Endothelial cell of umbilical vein (primary cell): ENCODE measurements at regions not wholly inside any gene's neighbourhood (a gene's known extent, or its start where the extent isn't known, plus 50 kb on each side); places are given as distances from the start of the nearest gene placed in this dataset.

Experiments
- BruUV-seq: library from RNA; stranded (reverse); fragments of 400-500 nt; replicated peaks from 2 replicates; lab custom pipeline; 2021; lab: Mats Ljungman, UMichigan
- CTCF ChIA-PET: fragments of 300-600, 350-600 bp; sonication (Branson Sonifier 250); formaldehyde crosslinking; loops from one replicate; lab custom pipeline; 2021; ENCODE audit warnings: antibody characterized with exemption, inconsistent platforms; lab: Charles Lee
- POLR2A ChIA-PET: fragments of 300-600, 350-600 bp; sonication (Branson Sonifier 250); formaldehyde crosslinking; loops from one replicate; lab custom pipeline; 2021; ENCODE audit warnings: antibody characterized with exemption, inconsistent platforms; lab: Charles Lee
- DNase-seq: peaks from one replicate; pipeline ENCODE4 v3.0.0-alpha.2; 2011; ENCODE audit warnings: low read depth, low spot score
- FAIRE-seq: peaks from 2 replicates; lab custom pipeline; 2011; peaks lifted over from hg19 to GRCh38; lab: Jason Lieb, UNC
- H2AFZ ChIP-seq: 2 replicates; pipeline ENCODE4 v1.6.0; 2012; ENCODE audit warnings: low read depth, low read length, control low read depth, inconsistent platforms
- H3K27ac ChIP-seq: 2 replicates; pipeline ENCODE4 v1.5.1; 2011; ENCODE audit warnings: low read depth, mild to moderate bottlenecking, control low read depth, low read length, moderate library complexity; ENCODE audit not compliant: insufficient read depth
- H3K27me3 ChIP-seq, 2 experiments: 2 replicates each; pipeline versions ENCODE4 v1.6.0 to v1.6.1; 2011; ENCODE audit warnings: low read length in 2 of 2, mixed read lengths in 1 of 2; ENCODE audit not compliant: control insufficient read depth in 2 of 2, insufficient read depth in 2 of 2
- H3K36me3 ChIP-seq, 2 experiments: 2 replicates in 1 of 2; 3 replicates in 1 of 2; pipeline ENCODE4 v1.5.1; 2011; ENCODE audit warnings: low read length in 2 of 2, mild to moderate bottlenecking in 1 of 2, moderate library complexity in 1 of 2; ENCODE audit not compliant: control insufficient read depth in 2 of 2, insufficient read depth in 2 of 2; ENCODE audit errors: extremely low read depth in 1 of 2
- H3K4me1 ChIP-seq: 3 replicates; pipeline ENCODE4 v1.5.1; 2011; ENCODE audit warnings: mild to moderate bottlenecking, low read length; ENCODE audit not compliant: control insufficient read depth, insufficient read depth; ENCODE audit errors: extremely low read depth
- H3K4me2 ChIP-seq: 2 replicates; pipeline ENCODE4 v1.6.1; 2011; ENCODE audit warnings: low read length, control low read depth, mixed read lengths; ENCODE audit not compliant: insufficient read depth
- H3K4me3 ChIP-seq, 3 experiments: fragments of 200-600 bp in 1 of 3; sonication (generic), shearing (Covaris generic) in 1 of 3; replicated peaks in 1 of 3; 2 replicates each; pipeline ENCODE4 v1.5.1; 2011 to 2016; ENCODE audit warnings: control low read depth in 3 of 3, low read length in 3 of 3, mild to moderate bottlenecking in 2 of 3, inconsistent platforms in 1 of 3, low read depth in 1 of 3, moderate library complexity in 1 of 3; ENCODE audit not compliant: insufficient read depth in 1 of 3
- H3K79me2 ChIP-seq: 2 replicates; pipeline ENCODE4 v1.6.0; 2012; ENCODE audit warnings: low read length, inconsistent platforms; ENCODE audit not compliant: control insufficient read depth, insufficient read depth
- H3K9ac ChIP-seq: replicated peaks from 2 replicates; pipeline ENCODE3; 2011; ENCODE audit warnings: low read length, control low read depth; ENCODE audit not compliant: insufficient read depth; ENCODE audit errors: extremely low read depth
- H3K9me1 ChIP-seq: replicated peaks from 3 replicates; pipeline ENCODE4 v1.6.0; 2011; ENCODE audit warnings: mild to moderate bottlenecking, low read length; ENCODE audit not compliant: control insufficient read depth, insufficient read depth; ENCODE audit errors: extremely low read depth
- H3K9me3 ChIP-seq: replicated peaks from 2 replicates; pipeline ENCODE4 v1.5.1; 2012; ENCODE audit warnings: low read length, inconsistent platforms; ENCODE audit not compliant: control insufficient read depth, insufficient read depth
- H4K20me1 ChIP-seq: replicated peaks from 2 replicates; pipeline ENCODE3; 2011; ENCODE audit warnings: mild to moderate bottlenecking, low read length; ENCODE audit not compliant: control insufficient read depth, insufficient read depth; ENCODE audit errors: extremely low read depth
- EZH2 ChIP-seq: IDR thresholded peaks from 2 replicates; pipeline ENCODE4 v1.6.1; 2012; ENCODE audit warnings: borderline replicate concordance, low read depth, mild to moderate bottlenecking, moderate library complexity, low read length, inconsistent platforms; ENCODE audit not compliant: severe bottlenecking
- FOS ChIP-seq: IDR thresholded peaks from 2 replicates; pipeline ENCODE4 v1.6.1; 2011; ENCODE audit warnings: mild to moderate bottlenecking, low read length, moderate library complexity, borderline replicate concordance; ENCODE audit not compliant: insufficient read depth
- GATA2 ChIP-seq: IDR thresholded peaks from 2 replicates; pipeline ENCODE4 v1.7.0; 2011; ENCODE audit warnings: low read depth, mild to moderate bottlenecking, moderate library complexity, mixed read lengths, low read length; ENCODE audit not compliant: insufficient read length, insufficient read depth
- JUN ChIP-seq: IDR thresholded peaks from 2 replicates; pipeline ENCODE4 v1.6.1; 2011; ENCODE audit warnings: borderline replicate concordance, low read depth; ENCODE audit not compliant: insufficient read length, insufficient read depth
- MYC ChIP-seq: IDR thresholded peaks from one replicate; pipeline ENCODE4 v1.6.1; 2011; ENCODE audit warnings: mild to moderate bottlenecking, low read depth, low read length
- POLR2A ChIP-seq: IDR thresholded peaks from 2 replicates; pipeline ENCODE4 v1.6.1; 2012; ENCODE audit warnings: low read depth, mild to moderate bottlenecking, control low read depth, low read length
- POLR2AphosphoS5 ChIP-seq: IDR thresholded peaks from 2 replicates; pipeline ENCODE4 v1.6.1; 2012; ENCODE audit warnings: low read depth, mild to moderate bottlenecking, control low read depth, low read length, moderate library complexity; ENCODE audit not compliant: insufficient read depth
- dilution Hi-C: fragments of 300-500 bp; cut with MboI; formaldehyde crosslinking; loops from one replicate; pipeline ENCODE4 v1.15.0; 2019; ENCODE audit warnings: low sequenced_read_pairs; ENCODE audit not compliant: extremely low pct_ligation_motif_present
- intact Hi-C: fragments of 100-400 bp; cut with micrococcal nuclease; formaldehyde crosslinking; loops from one replicate; pipeline ENCODE4 v1.10.0; 2022
- TF ChIP-seq, protein P1 (sequence below): IDR thresholded peaks from 2 replicates; pipeline ENCODE4 v1.6.1; 2011; ENCODE audit not compliant: insufficient read depth, insufficient read length
- TF ChIP-seq, protein P2 (sequence below), 2 donors: IDR thresholded peaks; 1 replicate in 1 of 2; 2 replicates in 1 of 2; pipeline ENCODE4 v1.5.1; 2011; ENCODE audit warnings: low read length in 2 of 2, mild to moderate bottlenecking in 2 of 2, moderate library complexity in 2 of 2, control low read depth in 1 of 2, inconsistent platforms in 1 of 2, low read depth in 1 of 2; ENCODE audit not compliant: insufficient read depth in 1 of 2; ENCODE audit errors: extremely low read depth in 1 of 2

DNA sequence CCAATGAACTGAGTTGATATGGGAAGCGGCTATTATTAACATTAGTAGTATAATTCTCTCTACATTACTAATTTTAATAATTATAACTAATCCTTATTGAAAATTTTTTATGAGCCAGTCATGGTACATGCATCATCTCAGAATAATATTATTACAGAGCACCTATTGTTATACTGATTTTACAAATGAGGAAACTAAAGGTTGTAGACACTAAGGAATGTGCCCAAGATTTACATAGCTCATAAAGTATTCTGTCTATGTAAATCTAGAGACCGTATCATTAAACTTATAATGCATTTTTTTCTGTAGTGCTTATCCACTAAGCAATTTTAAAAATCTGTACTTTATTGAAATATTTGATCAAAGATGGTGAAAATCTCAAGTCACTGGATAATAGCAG lies 825.9 kb downstream of the PLA2G4A start:
- CTCF ChIA-PET: interaction anchor here (1.3 to 1.7 kb wide), 2 partner anchors 9 to 10 kb away, joined by 5 to 6 read pairs; no protein-coding TSS in a partner anchor
- Histone ChIP-seq H2AFZ (no peak overlapping the region), H3K27me3 (no peaks in the 10 kb centered on the region), H4K20me1 (no peaks in the 10 kb centered on the region), H3K9me3 (no peaks in the 10 kb centered on the region), H3K4me2 (peak overlapping the region; percentile 74), H3K9ac (peak overlapping the region; percentile 64), H3K4me1 (peaks cover 3% of the 10 kb centered on the region), H3K79me2 (no peaks in the 10 kb centered on the region), H3K36me3 (no peaks in the 10 kb centered on the region), H3K4me3 (no peak overlapping the region), H3K9me1 (no peaks in the 10 kb centered on the region), H3K27ac (peak overlapping the region; percentile 94)
- intact Hi-C loops (loop anchor here (1.0 to 2.0 kb wide), 2 partner anchors 37 to 374 kb away; no protein-coding TSS in a partner anchor), dilution Hi-C loops (no loop called here)
- TSS peak; percentile 73 for BruUV-seq
- DNase-seq: peak; percentile 49
- FAIRE-seq: peak; percentile 46
- no peak for TF ChIP-seq MYC
- TF ChIP-seq GATA2: no peak
- no peak for TF ChIP-seq FOS
- TF ChIP-seq, protein P1, sequence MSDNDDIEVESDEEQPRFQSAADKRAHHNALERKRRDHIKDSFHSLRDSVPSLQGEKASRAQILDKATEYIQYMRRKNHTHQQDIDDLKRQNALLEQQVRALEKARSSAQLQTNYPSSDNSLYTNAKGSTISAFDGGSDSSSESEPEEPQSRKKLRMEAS: no peak
- TF ChIP-seq JUN: peak; percentile 12
- no peak for TF ChIP-seq POLR2A
- TF ChIP-seq EZH2: no peak
- POLR2A ChIA-PET: no interaction called here

DNA sequence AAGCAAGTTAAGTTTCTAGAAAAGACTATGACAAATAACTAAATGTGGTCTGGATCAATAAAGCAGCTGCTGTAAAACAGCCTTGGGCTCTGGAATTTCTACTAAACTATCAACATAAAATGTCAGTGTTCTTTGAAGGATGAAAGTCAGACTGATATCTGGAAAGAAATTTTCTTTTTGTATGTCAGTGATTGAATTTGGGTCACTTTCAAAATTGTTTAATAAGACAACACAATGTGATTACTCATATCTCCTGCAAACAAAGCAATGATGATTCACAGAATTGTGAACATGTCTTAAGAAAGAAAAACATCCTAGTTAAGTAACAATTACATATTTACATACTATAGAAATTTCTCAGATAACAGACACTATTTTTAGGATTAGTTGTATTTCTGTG lies 826.4 kb downstream of the PLA2G4A start:
- Histone ChIP-seq H3K79me2 (no peaks in the 10 kb centered on the region), H2AFZ (peak overlapping the region; percentile 31), H3K4me1 (peaks cover 3% of the 10 kb centered on the region), H4K20me1 (no peaks in the 10 kb centered on the region), H3K4me3 (no peak overlapping the region), H3K9me1 (no peaks in the 10 kb centered on the region), H3K4me2 (peak overlapping the region; percentile 74), H3K36me3 (no peaks in the 10 kb centered on the region), H3K9me3 (no peaks in the 10 kb centered on the region), H3K27me3 (no peaks in the 10 kb centered on the region), H3K9ac (peak overlapping the region; percentile 64), H3K27ac (peak overlapping the region; percentile 94)
- no peak for TF ChIP-seq POLR2A
- TF ChIP-seq EZH2: no peak
- TF ChIP-seq, protein P2, sequence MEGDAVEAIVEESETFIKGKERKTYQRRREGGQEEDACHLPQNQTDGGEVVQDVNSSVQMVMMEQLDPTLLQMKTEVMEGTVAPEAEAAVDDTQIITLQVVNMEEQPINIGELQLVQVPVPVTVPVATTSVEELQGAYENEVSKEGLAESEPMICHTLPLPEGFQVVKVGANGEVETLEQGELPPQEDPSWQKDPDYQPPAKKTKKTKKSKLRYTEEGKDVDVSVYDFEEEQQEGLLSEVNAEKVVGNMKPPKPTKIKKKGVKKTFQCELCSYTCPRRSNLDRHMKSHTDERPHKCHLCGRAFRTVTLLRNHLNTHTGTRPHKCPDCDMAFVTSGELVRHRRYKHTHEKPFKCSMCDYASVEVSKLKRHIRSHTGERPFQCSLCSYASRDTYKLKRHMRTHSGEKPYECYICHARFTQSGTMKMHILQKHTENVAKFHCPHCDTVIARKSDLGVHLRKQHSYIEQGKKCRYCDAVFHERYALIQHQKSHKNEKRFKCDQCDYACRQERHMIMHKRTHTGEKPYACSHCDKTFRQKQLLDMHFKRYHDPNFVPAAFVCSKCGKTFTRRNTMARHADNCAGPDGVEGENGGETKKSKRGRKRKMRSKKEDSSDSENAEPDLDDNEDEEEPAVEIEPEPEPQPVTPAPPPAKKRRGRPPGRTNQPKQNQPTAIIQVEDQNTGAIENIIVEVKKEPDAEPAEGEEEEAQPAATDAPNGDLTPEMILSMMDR (IDR thresholded peaks at IDR 0.05; ENCODE audit: extremely low read depth in 1 of 2, insufficient read depth in 1 of 2, low read depth in 1 of 2, low read length in 2 of 2): no peak
- TF ChIP-seq, protein P1: no peak
- TF ChIP-seq GATA2: no peak
- peak; percentile 57 for TF ChIP-seq JUN
- TF ChIP-seq POLR2AphosphoS5: no peak
- TF ChIP-seq MYC: no peak
- TF ChIP-seq FOS: peak; percentile 87
- ChIA-PET CTCF (interaction anchor here (1.3 to 1.7 kb wide), 2 partner anchors 9 to 10 kb away, joined by 5 to 6 read pairs; no protein-coding TSS in a partner anchor), POLR2A (no interaction called here)
- DNase-seq (peak; percentile 61), FAIRE-seq (peak; percentile 58)
- BruUV-seq: no TSS peak
- intact Hi-C loops: loop anchor here (1.0 to 2.0 kb wide), 2 partner anchors 36 to 374 kb away; no protein-coding TSS in a partner anchor
- dilution Hi-C loops: no loop called here
